K562 (cell line): ENCODE measurements at regions not wholly inside any gene's neighbourhood (a gene's known extent, or its start where the extent isn't known, plus 50 kb on each side); places are given as distances from the start of the nearest gene placed in this dataset.

ENCODE experiments used
- GABPA ChIP-seq: fragments of 200-800 bp; sonication (Bioruptor generic); conservative IDR thresholded peaks from 2 replicates; pipeline ENCODE4 v1.6.1; 2016; ENCODE audit warnings: low read depth, missing genetic modification characterization, missing compliant biosample characterization
- TF ChIP-seq, protein P1 (sequence below), 2 experiments: fragments of 450-650 bp; formaldehyde crosslinking in 1 of 2; IDR thresholded peaks; 2 replicates each; pipeline versions ENCODE4 v1.4.0 to v1.6.1; 2014 to 2020; ENCODE audit warnings: mild to moderate bottlenecking in 2 of 2, borderline replicate concordance in 1 of 2, low read depth in 1 of 2
- TF ChIP-seq, protein P2 (sequence below), 2 experiments: fragments of 450-650 bp in 1 of 2; sonication (generic) in 1 of 2; formaldehyde crosslinking in 1 of 2; IDR thresholded peaks in 1 of 2; conservative IDR thresholded peaks in 1 of 2; 2 replicates each; pipeline versions ENCODE4 v1.6.1 to v1.8.1; 2016 to 2023; ENCODE audit warnings: mild to moderate bottlenecking in 2 of 2, moderate library complexity in 2 of 2, inconsistent platforms in 1 of 2, missing genetic modification reagents in 1 of 2
- TF ChIP-seq, protein P3 (sequence below): fragments of 250-450 bp; sonication (Bioruptor Pico); IDR thresholded peaks from 2 replicates; pipeline ENCODE4 v1.5.0; 2022; ENCODE audit warnings: mild to moderate bottlenecking

DNA sequence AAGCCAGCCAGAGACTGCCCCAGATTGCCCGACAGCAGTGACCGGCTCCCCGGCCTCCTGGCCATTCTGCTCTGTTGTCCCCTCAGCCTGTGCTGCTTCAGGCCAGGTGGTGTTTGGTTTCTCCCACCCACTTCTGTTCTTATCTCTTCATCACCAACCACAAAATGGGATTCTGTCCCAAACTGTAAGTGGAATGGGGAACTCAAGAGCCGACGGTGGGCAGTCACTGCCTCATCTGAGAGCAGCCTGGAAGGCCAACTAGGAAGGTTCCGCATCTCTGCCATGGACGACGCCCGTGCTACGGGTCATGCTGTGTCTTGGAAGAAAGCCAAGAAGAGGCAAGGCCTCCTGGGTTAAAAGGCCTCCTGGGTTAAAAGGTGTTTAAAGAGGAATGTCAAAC is 219.0 kb upstream of the PIK3R1 start:
- TF ChIP-seq GABPA: no peak
- TF ChIP-seq, protein P1, sequence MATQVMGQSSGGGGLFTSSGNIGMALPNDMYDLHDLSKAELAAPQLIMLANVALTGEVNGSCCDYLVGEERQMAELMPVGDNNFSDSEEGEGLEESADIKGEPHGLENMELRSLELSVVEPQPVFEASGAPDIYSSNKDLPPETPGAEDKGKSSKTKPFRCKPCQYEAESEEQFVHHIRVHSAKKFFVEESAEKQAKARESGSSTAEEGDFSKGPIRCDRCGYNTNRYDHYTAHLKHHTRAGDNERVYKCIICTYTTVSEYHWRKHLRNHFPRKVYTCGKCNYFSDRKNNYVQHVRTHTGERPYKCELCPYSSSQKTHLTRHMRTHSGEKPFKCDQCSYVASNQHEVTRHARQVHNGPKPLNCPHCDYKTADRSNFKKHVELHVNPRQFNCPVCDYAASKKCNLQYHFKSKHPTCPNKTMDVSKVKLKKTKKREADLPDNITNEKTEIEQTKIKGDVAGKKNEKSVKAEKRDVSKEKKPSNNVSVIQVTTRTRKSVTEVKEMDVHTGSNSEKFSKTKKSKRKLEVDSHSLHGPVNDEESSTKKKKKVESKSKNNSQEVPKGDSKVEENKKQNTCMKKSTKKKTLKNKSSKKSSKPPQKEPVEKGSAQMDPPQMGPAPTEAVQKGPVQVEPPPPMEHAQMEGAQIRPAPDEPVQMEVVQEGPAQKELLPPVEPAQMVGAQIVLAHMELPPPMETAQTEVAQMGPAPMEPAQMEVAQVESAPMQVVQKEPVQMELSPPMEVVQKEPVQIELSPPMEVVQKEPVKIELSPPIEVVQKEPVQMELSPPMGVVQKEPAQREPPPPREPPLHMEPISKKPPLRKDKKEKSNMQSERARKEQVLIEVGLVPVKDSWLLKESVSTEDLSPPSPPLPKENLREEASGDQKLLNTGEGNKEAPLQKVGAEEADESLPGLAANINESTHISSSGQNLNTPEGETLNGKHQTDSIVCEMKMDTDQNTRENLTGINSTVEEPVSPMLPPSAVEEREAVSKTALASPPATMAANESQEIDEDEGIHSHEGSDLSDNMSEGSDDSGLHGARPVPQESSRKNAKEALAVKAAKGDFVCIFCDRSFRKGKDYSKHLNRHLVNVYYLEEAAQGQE (IDR thresholded peaks at IDR 0.05; ENCODE audit: borderline replicate concordance): no peak
- TF ChIP-seq, protein P1 (CRISPR knock-in tag; IDR thresholded peaks at IDR 0.05; ENCODE audit: low read depth): no peak
- TF ChIP-seq, protein P2, sequence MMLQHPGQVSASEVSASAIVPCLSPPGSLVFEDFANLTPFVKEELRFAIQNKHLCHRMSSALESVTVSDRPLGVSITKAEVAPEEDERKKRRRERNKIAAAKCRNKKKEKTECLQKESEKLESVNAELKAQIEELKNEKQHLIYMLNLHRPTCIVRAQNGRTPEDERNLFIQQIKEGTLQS (IDR thresholded peaks at IDR 0.05): no peak
- TF ChIP-seq, protein P2 (CRISPR knock-in tag; conservative IDR thresholded peaks at IDR 0.05): no peak
- TF ChIP-seq, protein P3, sequence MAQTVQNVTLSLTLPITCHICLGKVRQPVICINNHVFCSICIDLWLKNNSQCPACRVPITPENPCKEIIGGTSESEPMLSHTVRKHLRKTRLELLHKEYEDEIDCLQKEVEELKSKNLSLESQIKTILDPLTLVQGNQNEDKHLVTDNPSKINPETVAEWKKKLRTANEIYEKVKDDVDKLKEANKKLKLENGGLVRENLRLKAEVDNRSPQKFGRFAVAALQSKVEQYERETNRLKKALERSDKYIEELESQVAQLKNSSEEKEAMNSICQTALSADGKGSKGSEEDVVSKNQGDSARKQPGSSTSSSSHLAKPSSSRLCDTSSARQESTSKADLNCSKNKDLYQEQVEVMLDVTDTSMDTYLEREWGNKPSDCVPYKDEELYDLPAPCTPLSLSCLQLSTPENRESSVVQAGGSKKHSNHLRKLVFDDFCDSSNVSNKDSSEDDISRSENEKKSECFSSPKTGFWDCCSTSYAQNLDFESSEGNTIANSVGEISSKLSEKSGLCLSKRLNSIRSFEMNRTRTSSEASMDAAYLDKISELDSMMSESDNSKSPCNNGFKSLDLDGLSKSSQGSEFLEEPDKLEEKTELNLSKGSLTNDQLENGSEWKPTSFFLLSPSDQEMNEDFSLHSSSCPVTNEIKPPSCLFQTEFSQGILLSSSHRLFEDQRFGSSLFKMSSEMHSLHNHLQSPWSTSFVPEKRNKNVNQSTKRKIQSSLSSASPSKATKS (CRISPR knock-in tag): no peak
